HK-2 (cell line): ENCODE measurements at regions not wholly inside any gene's neighbourhood (a gene's known extent, or its start where the extent isn't known, plus 50 kb on each side); places are given as distances from the start of the nearest gene placed in this dataset.
"Not testable (repeated sequence)": the region's sequence is repeated elsewhere in the genome, so short reads cannot be mapped to it uniquely, and the experiment has no call there.

Experiments
- DNase-seq: peaks from one replicate; pipeline ENCODE4 v3.0.0-alpha.2; 2018; ENCODE audit not compliant: unreplicated experiment

DNA sequence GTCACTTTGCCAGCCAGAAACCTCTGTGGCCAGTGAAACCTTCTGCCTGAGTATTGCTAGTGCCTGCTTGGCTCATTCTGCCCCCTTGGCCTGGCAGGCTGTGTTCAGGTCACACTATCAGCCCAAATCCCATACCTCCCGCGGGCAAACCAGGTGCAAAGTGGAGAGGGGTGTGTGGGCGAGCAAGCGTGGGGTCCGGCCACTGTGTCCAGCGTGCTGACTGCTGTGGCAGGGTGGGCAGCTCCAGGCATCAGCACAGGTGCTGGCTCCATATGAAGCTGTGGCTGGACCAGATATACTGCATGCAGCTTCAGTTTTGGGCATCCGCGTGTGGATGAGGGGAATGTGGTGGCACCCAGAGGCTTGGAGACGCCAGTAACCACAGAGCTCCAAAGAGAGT, 576.5 kb upstream of the EDIL3 start:
- no peak for DNase-seq

GRCh38 chr5:84961903-84962302, 577.2 kb upstream of the EDIL3 start:
- DNase-seq = no peak

- no peak for DNase-seq
Observed at GRCh38 chr5:84983093-84983492, 598.4 kb upstream of the EDIL3 start.

DNA sequence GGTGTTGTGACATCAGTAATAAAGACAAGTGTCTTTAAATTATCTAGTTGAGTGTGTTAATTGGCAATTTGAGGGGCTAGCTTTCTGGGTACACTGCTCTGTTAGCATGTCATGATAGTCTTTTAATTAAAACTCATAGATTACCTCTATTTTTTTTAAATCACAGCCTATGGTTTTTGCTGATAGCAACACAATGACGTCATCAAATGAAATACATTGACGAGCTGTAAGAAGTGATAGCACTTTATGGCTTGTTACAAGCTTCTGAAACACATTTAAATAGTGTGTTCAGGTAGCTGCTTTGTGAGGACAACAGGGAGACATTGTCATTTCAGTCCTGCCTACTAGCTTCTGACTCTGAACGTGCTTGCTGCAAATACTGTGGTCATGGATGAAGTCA, 600.5 kb upstream of the EDIL3 start:
- no peak for DNase-seq

DNA sequence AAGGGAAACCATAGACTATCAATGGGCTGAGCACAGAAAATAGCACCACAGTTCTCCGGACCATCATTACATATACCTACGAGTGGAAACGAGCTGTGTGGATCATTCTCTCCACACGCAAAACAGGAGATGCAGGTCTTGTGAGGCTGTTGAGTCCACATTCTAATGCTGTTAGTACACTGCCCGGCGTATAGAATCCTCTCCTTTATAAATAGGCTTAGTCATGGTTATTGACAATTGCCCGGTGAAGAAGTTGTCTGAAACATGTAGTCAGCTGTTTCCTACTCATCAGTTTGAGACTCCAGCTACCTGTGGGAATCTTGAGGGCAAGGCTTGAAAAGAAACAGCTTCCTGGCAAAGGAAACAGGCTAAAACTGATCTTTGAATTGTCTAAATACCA, 602.0 kb upstream of the EDIL3 start:
- no peak for DNase-seq

- DNase-seq = no peak
Observed at GRCh38 chr5:85000671-85001070, 616.0 kb upstream of the EDIL3 start.

GRCh38 chr5:85002026-85002425, 617.3 kb upstream of the EDIL3 start:
- DNase-seq = not testable (repeated sequence)

- no peak for DNase-seq
Observed at GRCh38 chr5:85010014-85010562, 625.4 kb upstream of the EDIL3 start.

- DNase-seq = no peak
Observed at GRCh38 chr5:85017261-85017660, 632.6 kb upstream of the EDIL3 start.

DNA sequence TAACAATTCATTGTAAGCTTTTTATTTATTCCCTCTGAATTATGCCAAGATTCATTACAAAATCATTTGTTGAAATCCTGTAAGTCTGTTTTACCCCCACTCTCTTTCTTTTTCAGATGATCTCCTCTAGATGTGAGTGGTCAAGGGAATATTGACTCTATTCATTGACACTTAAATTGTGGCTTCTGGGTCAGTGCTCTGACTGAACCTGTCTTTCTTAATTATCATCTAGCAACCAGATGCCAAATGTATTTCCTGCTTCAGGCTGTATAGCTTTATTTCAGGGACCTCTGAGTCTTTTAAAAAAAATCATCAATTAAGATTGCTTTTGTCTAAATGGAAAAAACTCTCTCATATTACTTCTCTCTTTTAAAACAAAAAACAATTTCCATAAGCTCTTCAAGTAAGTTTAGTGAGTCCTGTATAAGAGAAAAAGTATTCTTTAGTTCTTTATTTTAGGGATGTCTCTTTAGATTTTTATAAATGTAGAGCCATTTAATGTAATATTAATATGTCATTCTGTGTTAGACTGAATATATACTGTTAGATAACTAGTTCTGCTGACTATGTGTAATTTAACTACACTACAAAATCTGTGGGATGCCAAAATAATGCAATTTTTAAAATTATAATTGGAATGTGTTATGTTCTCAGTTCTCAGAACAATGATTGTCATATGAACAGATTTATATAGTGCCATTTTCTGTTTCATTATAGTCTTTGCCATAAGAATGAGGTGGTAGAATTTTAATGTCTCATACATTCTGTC, 645.8 kb upstream of the EDIL3 start:
- DNase-seq = no peak

DNA sequence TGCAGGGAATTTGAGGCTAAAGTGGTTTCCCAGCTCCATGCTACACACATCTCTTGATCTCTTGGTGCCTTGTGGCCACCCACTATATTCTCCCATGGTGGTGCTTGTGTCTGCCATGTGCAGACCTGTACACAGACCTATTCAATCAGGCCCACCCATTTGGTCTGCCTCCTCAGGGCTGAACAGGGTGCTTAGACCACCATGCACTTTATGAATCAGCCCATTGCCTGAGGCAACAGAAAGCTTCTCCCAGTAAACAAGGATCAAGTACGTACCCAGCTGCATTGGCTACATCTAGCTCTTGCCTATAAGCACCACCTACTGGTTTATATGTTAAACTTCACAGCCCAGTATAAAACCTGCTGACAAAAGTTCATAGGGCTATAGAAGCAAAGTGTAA, 664.3 kb upstream of the EDIL3 start:
- DNase-seq = no peak

- DNase-seq = no peak
Observed at GRCh38 chr5:85052826-85053225, 668.1 kb upstream of the EDIL3 start.

GRCh38 chr5:85069659-85070640, 685.3 kb upstream of the EDIL3 start:
- DNase-seq = no peak

- DNase-seq = no peak
Observed at GRCh38 chr5:85077581-85077980, 692.9 kb upstream of the EDIL3 start.

DNA sequence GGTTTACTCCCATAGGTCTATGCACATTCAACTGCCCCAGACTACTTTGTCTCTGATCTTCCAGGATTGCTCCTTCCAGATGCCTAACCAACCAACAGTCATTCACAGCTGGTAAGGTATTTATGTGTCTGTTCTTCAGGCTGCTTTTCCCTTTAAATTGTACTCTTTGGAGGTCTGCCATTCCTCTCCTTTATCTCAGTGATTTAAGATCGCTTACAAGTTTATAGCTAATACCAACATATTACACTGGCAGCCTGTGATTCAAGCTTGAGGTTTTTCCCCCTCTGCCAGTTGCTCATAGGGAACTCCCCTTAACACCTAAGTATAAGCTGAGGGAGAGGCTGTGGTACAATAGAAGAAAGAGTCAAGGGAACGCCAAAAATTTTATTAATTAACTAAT, 711.7 kb upstream of the EDIL3 start:
- no peak for DNase-seq

DNA sequence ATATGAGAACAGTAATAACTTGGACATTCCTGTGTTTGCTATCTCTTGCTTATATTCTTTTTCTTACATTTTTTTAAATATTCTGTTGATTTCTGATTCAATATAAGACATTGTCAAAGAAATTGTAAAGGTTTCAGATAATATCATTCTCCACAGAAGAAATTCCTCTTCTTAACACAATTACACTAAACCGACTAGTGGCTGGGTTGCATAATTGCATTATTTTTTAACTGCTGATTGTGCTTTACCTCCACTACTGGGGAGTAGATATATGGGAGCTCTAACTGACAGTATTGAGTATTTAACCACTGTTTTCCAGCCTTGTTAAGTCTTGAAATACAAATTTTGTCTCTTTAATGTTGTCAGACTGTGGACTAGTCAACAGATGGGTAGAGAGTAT, 723.8 kb upstream of the EDIL3 start:
- DNase-seq = no peak

GRCh38 chr5:85109616-85110015, 724.9 kb upstream of the EDIL3 start:
- no peak for DNase-seq

DNA sequence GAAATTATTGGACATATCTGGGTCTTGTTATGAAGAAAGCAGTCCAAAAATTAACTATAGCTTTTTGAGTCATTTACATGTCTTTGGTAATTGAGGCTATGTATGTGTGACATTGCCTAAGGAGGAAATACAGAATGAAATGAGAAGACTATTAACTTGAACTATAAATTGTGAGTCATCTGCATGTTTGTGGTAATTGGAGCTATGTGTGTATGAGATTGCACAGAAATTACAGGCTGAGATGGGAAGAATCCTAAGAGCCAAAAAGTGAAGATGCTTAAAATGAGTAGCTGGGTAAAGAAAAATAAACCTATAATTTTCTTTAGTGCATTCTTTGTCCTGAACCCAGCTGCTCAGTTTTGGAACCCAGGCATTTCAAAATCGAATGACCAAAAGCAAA, 747.6 kb upstream of the EDIL3 start:
- no peak for DNase-seq

GRCh38 chr5:85140471-85140870, 755.8 kb upstream of the EDIL3 start:
- no peak for DNase-seq

- no peak for DNase-seq
Observed at GRCh38 chr5:85143138-85143537, 758.5 kb upstream of the EDIL3 start.

DNA sequence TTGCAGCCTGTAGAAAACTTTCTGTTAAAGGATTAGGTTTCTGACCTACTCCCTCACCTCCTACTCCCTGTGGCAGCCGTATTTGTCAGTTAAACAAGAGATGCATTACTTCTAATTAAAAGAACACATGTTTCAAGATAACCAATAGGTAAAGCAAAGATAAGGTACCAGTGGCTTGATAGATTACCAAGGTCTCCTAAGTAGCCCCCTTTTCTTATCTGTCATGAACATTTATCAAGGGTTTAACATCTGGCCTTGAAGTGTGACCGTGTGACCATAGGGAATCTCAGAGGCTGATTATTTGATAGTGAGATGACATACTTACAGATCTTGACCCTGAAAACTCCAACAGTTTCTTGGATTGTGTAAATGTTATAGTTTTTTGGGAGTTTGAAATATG, 764.0 kb upstream of the EDIL3 start:
- DNase-seq = no peak

DNA sequence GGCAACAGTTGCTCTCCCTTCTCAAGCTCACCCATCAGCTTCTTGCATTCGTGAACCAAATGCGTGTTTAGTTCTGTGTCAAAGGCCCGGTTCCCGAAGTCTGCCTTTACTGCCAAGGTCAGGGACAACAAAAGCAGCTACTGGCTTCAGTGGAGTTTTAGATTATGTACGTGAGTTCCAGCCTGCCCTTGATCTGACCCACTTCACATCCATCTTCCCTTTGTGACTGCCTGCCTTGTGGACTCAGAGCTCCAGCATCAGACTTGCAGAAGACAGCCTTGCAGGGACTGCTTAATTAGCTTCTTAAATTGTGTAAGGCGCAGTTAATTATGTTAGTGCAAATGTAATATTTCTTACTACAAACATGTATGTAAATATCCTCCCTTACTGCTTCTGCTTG, 774.7 kb upstream of the EDIL3 start:
- DNase-seq = no peak

DNA sequence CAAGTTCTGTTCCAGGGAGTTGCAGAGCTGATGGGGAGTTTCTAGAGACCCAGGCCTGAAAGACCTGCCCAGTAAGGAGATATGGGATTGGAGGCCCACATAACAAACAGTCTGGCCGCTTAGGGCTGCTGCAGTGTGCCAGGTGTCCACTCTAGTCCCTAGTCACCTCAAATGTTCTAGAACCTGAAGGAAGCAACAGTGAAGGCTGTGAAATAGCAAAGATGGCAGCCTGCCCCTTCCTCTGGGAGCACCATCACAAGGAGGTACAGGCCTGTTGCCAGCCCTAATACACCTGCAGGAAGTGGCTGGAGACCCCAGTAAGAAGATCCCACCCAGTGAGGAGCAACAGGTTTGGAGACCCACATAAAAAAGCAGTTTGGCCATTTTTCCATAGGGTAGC, 783.8 kb upstream of the EDIL3 start:
- no peak for DNase-seq
